ENCODE measurements at regions not wholly inside any gene's neighbourhood (a gene's known extent, or its start where the extent isn't known, plus 50 kb on each side); places are given as distances from the start of the nearest gene placed in this dataset.

DNA sequence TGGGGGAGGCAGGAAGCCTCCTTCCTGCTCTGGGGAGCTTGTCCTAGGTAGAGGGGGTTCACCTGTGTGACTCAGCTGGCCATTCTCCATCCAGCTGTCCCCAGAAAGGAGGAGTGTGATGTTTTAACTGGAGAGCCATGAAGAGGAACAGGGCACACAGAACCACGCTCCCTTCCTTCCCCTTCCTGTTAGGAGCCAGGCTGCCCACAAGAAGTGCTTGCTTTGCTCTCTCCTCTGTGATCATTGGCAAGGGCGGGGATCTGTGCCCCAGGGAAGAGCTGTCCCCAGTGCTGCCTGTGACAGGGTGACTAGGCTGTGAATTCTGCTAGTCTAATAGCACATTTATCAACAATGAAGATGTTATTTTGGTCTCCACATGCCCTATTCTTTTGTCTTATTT lies 169.6 kb upstream of the GATB start (continued):
- TF ChIP-seq, protein P1, sequence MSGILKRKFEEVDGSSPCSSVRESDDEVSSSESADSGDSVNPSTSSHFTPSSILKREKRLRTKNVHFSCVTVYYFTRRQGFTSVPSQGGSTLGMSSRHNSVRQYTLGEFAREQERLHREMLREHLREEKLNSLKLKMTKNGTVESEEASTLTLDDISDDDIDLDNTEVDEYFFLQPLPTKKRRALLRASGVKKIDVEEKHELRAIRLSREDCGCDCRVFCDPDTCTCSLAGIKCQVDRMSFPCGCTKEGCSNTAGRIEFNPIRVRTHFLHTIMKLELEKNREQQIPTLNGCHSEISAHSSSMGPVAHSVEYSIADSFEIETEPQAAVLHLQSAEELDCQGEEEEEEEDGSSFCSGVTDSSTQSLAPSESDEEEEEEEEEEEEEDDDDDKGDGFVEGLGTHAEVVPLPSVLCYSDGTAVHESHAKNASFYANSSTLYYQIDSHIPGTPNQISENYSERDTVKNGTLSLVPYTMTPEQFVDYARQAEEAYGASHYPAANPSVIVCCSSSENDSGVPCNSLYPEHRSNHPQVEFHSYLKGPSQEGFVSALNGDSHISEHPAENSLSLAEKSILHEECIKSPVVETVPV (CRISPR knock-in tag; IDR thresholded peaks at IDR 0.05) = no peak
- TF ChIP-seq TCF4 (CRISPR knock-in tag; IDR thresholded peaks at IDR 0.05; ENCODE audit: borderline replicate concordance) = no peak
- TF ChIP-seq GLIS3 (CRISPR knock-in tag; IDR thresholded peaks at IDR 0.05) = no peak

DNA sequence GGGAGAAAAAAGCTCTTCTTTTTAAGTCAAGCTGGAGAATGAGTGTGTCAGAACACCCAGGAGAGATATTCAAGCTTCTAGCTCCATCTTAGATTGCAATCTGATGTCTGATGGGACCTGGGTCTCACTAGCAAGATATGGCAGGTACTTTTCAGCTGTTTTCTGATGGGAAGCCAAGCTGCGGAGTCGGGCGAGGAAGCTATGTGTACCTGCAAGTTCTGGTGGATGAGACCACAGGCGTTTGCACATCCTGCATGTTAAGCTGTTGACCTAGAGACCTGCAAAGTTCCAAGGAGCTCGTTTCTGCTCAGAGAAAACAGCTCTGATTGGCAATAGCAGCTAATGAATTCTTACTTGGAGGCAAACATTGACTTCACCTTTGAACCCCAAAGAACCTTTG lies 167.3 kb upstream of the GATB start:
- TF ChIP-seq RARB (CRISPR knock-in tag; IDR thresholded peaks at IDR 0.05) = no peak
- TF ChIP-seq ZNF70 (CRISPR knock-in tag; IDR thresholded peaks at IDR 0.05) = no peak
- no peak for TF ChIP-seq OSR1 (CRISPR knock-in tag; IDR thresholded peaks at IDR 0.05)
- no peak for TF ChIP-seq ISL1 (CRISPR knock-in tag; IDR thresholded peaks at IDR 0.05)
- no peak for TF ChIP-seq GLIS3 (CRISPR knock-in tag; IDR thresholded peaks at IDR 0.05)
- no peak for TF ChIP-seq TCF4 (CRISPR knock-in tag; IDR thresholded peaks at IDR 0.05; ENCODE audit: borderline replicate concordance)
- TF ChIP-seq, protein P2, sequence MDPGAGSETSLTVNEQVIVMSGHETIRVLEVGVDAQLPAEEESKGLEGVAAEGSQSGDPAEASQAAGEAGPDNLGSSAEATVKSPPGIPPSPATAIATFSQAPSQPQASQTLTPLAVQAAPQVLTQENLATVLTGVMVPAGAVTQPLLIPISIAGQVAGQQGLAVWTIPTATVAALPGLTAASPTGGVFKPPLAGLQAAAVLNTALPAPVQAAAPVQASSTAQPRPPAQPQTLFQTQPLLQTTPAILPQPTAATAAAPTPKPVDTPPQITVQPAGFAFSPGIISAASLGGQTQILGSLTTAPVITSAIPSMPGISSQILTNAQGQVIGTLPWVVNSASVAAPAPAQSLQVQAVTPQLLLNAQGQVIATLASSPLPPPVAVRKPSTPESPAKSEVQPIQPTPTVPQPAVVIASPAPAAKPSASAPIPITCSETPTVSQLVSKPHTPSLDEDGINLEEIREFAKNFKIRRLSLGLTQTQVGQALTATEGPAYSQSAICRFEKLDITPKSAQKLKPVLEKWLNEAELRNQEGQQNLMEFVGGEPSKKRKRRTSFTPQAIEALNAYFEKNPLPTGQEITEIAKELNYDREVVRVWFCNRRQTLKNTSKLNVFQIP (CRISPR knock-in tag; IDR thresholded peaks at IDR 0.05; ENCODE audit: borderline replicate concordance, low read depth) = no peak
- no peak for TF ChIP-seq ZNF565 (CRISPR knock-in tag; conservative IDR thresholded peaks at IDR 0.05; ENCODE audit: low read depth)
- TF ChIP-seq PPARA (CRISPR knock-in tag; IDR thresholded peaks at IDR 0.05; ENCODE audit: borderline replicate concordance) = no peak
- TF ChIP-seq CSDC2 (CRISPR knock-in tag; IDR thresholded peaks at IDR 0.05) = no peak
- no peak for TF ChIP-seq ZNF8 (CRISPR knock-in tag; IDR thresholded peaks at IDR 0.05)
- no peak for TF ChIP-seq ZFP30 (CRISPR knock-in tag; IDR thresholded peaks at IDR 0.05)
- TF ChIP-seq, protein P3, sequence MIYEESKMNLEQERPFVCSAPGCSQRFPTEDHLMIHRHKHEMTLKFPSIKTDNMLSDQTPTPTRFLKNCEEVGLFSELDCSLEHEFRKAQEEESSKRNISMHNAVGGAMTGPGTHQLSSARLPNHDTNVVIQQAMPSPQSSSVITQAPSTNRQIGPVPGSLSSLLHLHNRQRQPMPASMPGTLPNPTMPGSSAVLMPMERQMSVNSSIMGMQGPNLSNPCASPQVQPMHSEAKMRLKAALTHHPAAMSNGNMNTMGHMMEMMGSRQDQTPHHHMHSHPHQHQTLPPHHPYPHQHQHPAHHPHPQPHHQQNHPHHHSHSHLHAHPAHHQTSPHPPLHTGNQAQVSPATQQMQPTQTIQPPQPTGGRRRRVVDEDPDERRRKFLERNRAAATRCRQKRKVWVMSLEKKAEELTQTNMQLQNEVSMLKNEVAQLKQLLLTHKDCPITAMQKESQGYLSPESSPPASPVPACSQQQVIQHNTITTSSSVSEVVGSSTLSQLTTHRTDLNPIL (CRISPR knock-in tag; IDR thresholded peaks at IDR 0.05; ENCODE audit: low read depth) = no peak
- TF ChIP-seq ZFP3 (CRISPR knock-in tag; IDR thresholded peaks at IDR 0.05) = no peak
- TF ChIP-seq ESRRG (CRISPR knock-in tag; IDR thresholded peaks at IDR 0.05) = no peak
- TF ChIP-seq ZC3H10 (CRISPR knock-in tag; IDR thresholded peaks at IDR 0.05) = no peak
- TF ChIP-seq, protein P4, sequence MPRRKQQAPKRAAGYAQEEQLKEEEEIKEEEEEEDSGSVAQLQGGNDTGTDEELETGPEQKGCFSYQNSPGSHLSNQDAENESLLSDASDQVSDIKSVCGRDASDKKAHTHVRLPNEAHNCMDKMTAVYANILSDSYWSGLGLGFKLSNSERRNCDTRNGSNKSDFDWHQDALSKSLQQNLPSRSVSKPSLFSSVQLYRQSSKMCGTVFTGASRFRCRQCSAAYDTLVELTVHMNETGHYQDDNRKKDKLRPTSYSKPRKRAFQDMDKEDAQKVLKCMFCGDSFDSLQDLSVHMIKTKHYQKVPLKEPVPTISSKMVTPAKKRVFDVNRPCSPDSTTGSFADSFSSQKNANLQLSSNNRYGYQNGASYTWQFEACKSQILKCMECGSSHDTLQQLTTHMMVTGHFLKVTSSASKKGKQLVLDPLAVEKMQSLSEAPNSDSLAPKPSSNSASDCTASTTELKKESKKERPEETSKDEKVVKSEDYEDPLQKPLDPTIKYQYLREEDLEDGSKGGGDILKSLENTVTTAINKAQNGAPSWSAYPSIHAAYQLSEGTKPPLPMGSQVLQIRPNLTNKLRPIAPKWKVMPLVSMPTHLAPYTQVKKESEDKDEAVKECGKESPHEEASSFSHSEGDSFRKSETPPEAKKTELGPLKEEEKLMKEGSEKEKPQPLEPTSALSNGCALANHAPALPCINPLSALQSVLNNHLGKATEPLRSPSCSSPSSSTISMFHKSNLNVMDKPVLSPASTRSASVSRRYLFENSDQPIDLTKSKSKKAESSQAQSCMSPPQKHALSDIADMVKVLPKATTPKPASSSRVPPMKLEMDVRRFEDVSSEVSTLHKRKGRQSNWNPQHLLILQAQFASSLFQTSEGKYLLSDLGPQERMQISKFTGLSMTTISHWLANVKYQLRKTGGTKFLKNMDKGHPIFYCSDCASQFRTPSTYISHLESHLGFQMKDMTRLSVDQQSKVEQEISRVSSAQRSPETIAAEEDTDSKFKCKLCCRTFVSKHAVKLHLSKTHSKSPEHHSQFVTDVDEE (CRISPR knock-in tag; IDR thresholded peaks at IDR 0.05) = no peak
- no peak for ATAC-seq

DNA sequence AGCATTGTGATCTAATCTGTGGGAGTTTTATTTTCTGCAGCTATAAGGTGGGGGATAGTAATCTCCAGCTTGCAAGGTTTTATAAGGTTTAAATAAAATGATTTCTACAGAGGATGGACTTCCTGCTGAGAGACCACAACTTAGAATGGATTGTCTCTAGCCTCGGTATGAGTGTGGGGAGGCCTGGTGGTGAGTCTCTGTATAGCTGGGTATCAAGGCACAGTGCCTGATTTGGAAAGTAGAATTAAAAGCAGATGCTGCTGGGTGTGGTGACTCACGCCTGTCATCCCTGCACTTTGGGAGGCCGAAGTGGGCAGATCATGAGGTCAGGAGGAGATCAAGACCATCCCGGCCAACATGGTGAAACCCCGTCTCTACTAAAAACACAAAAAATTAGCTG lies 162.0 kb upstream of the GATB start:
- TF ChIP-seq ZNF8 (CRISPR knock-in tag; IDR thresholded peaks at IDR 0.05) = no peak
- TF ChIP-seq TCF4 (CRISPR knock-in tag; IDR thresholded peaks at IDR 0.05; ENCODE audit: borderline replicate concordance) = no peak
- TF ChIP-seq, protein P1 (CRISPR knock-in tag; IDR thresholded peaks at IDR 0.05) = no peak
- TF ChIP-seq, protein P2 (CRISPR knock-in tag; IDR thresholded peaks at IDR 0.05; ENCODE audit: borderline replicate concordance, low read depth) = no peak
- TF ChIP-seq, protein P4 (CRISPR knock-in tag; IDR thresholded peaks at IDR 0.05) = no peak
- no peak for TF ChIP-seq PPARA (CRISPR knock-in tag; IDR thresholded peaks at IDR 0.05; ENCODE audit: borderline replicate concordance)
- TF ChIP-seq ZC3H10 (CRISPR knock-in tag; IDR thresholded peaks at IDR 0.05) = no peak
- TF ChIP-seq GLIS3 (CRISPR knock-in tag; IDR thresholded peaks at IDR 0.05) = no peak
- TF ChIP-seq, protein P5, sequence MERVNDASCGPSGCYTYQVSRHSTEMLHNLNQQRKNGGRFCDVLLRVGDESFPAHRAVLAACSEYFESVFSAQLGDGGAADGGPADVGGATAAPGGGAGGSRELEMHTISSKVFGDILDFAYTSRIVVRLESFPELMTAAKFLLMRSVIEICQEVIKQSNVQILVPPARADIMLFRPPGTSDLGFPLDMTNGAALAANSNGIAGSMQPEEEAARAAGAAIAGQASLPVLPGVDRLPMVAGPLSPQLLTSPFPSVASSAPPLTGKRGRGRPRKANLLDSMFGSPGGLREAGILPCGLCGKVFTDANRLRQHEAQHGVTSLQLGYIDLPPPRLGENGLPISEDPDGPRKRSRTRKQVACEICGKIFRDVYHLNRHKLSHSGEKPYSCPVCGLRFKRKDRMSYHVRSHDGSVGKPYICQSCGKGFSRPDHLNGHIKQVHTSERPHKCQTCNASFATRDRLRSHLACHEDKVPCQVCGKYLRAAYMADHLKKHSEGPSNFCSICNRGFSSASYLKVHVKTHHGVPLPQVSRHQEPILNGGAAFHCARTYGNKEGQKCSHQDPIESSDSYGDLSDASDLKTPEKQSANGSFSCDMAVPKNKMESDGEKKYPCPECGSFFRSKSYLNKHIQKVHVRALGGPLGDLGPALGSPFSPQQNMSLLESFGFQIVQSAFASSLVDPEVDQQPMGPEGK (CRISPR knock-in tag; IDR thresholded peaks at IDR 0.05; ENCODE audit: borderline replicate concordance) = no peak
- TF ChIP-seq ISL1 (CRISPR knock-in tag; IDR thresholded peaks at IDR 0.05) = no peak
- no peak for TF ChIP-seq BACH2 (CRISPR knock-in tag; IDR thresholded peaks at IDR 0.05; ENCODE audit: borderline replicate concordance)
- no peak for ATAC-seq
